Epithelial cell of proximal tubule (primary cell): ENCODE measurements at regions not wholly inside any gene's neighbourhood (a gene's known extent, or its start where the extent isn't known, plus 50 kb on each side); places are given as distances from the start of the nearest gene placed in this dataset.

Experiments
- DNase-seq: peaks from one replicate; pipeline ENCODE4 v3.0.0-alpha.2; 2011; ENCODE audit warnings: low read depth
- H3K4me3 ChIP-seq: 2 replicates; pipeline ENCODE4 v1.5.1; 2011; ENCODE audit warnings: low read depth, mild to moderate bottlenecking, low read length
- TF ChIP-seq, protein P1 (sequence below): conservative IDR thresholded peaks from 2 replicates; pipeline ENCODE4 v1.5.1; 2012; ENCODE audit warnings: low read depth, mild to moderate bottlenecking, low read length

DNA sequence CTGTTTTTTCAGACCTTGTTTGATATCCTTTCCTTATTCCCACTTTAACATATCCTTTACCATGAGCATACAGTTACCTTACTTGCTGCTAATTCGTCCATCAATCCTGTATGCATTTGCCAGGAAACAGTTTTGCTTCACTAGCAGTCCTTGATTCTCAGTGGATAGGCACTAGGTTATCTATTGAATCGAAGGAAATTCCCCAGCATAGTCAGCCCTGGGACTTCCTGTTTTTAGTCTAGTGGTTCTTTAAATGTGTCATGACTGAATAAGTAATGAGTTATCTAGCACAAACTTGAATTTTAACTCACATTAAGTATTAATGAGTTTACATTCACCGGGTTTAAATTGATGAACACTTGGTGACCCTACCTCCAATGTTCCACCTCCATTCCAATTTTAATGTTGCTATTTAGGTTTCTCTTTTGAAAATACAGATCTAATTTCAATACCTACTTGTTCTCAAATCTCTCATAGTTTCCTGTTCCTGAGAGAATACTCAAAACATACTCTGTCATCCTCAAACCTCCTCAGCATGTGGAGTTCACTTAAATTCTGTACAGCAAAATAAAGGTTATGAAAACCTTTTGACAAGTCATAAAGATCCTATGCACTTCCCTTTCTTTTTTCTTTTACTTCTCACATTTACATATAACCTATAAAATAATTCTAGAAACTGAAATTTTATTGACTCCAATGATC is 1375.1 kb upstream of the TENM4 start:
- TF ChIP-seq, protein P1, sequence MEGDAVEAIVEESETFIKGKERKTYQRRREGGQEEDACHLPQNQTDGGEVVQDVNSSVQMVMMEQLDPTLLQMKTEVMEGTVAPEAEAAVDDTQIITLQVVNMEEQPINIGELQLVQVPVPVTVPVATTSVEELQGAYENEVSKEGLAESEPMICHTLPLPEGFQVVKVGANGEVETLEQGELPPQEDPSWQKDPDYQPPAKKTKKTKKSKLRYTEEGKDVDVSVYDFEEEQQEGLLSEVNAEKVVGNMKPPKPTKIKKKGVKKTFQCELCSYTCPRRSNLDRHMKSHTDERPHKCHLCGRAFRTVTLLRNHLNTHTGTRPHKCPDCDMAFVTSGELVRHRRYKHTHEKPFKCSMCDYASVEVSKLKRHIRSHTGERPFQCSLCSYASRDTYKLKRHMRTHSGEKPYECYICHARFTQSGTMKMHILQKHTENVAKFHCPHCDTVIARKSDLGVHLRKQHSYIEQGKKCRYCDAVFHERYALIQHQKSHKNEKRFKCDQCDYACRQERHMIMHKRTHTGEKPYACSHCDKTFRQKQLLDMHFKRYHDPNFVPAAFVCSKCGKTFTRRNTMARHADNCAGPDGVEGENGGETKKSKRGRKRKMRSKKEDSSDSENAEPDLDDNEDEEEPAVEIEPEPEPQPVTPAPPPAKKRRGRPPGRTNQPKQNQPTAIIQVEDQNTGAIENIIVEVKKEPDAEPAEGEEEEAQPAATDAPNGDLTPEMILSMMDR = no peak
- DNase-seq = peak; percentile 87
- peak overlapping the region; percentile 7 for H3K4me3 ChIP-seq

DNA sequence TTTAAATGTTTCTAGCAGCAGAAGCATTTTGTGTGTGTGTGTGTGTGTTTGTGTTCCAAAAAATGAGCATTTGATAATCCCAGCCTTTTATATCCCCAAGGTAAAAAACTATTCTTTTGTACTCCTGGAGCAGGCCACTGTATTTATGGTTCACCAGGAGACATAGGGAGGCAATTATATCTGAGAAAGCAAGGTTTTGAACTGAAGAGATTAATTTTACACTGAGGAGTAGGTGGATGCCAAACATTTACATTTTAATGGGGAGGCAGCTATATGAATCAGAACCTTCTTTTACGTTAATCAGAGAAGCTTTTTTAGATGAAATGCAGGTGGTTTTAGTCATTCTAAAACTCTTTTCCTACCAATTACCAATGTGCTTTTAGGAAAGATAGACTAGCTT is 1374.0 kb upstream of the TENM4 start:
- H3K4me3 ChIP-seq = no peak overlapping the region
- DNase-seq = no peak
- TF ChIP-seq, protein P1 = no peak

DNA sequence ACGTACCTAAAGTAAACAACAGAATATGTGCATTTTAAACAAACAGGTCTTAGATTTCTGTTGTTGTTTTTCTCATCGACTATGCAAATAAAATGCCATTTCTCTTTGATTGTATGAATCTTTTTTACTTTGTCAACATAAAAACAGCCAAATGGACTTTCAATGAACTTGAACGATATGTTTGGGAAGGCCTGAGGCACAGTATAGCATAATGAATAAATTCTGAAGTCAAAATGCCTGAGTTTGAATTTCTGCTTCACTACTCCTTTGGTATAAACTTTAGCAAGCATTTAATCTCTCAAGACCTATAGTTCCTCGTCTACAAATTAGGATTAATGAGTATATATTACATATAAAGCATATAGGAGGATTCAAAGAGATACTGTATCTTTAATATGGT is 1369.9 kb upstream of the TENM4 start:
- no peak overlapping the region for H3K4me3 ChIP-seq
- TF ChIP-seq, protein P1 = no peak
- no peak for DNase-seq

DNA sequence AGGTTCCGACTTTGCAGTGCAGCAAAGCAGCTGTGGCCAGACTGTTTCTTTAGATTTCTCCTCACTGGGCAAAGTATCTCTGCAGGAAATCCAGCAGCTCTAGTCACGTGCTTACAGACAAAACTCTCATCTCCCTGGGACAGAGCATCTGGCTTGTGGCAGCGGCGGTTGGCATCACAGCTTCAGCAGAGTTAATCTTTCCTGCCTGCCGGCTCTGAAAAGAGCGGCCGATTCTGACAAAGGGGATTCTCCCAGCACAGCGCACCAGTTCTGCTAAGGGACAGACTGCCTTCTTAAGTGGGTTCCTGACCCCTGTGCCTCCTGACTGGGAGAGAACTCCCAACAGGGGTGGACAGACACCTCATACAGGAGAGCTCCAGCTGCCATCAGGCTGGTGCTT is 1357.3 kb upstream of the TENM4 start:
- no peak for DNase-seq
- H3K4me3 ChIP-seq = no peak overlapping the region
- TF ChIP-seq, protein P1 = no peak

DNA sequence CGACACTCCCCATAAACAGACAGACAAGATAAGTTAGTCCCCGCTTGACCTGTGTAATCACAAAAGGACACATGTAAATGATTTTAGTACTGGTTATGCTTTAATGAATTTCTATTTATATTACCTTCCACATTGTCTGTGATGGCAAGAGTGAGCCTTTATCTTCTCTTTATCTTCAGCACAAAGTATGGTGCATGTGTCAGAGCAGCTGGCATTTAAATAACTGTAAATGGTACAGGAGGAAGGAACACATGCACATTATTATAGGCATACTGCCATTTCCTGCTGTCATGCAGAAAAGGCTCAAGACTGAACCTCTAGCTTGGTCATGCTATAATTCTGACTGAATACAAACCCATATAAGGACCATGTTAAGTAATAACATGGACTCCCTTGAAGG is 1342.7 kb upstream of the TENM4 start:
- H3K4me3 ChIP-seq = no peak overlapping the region
- TF ChIP-seq, protein P1 = no peak
- DNase-seq = no peak

DNA sequence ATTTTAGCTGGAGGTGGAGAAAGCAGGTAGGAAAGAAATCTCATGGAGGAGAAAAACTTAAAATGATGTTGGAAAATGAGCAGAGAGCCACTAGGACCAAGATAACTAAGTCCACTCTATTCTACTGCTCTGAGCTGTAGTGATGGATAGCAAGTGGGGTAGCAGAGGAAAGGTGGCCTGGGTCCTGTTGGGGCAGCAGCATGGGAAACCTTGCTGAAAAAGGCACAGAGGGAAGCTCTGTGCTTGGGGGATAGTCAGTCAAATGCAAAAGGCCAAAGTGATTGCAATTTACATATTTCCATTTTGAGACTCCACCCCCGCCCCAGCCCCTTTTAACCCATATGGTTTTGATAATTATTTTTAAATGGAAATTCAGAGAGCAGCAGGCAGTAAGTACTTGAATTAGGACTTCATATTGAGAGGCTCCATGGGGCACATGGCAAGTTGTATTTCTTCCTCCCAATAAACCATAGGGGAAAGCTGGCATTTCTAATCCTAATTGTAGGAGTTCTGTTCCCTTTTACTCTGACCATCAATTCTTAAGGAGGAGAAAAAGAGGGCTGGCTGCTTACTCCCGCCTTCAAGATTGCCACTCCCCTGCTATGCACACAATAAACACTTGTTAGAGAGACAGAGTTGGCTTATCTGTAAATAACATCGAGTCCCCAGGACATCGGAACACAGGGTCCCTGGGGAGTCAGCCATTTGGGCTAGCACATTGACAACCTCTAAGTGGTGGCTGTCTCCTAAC is 1341.5 kb upstream of the TENM4 start:
- DNase-seq = no peak
- H3K4me3 ChIP-seq = no peak overlapping the region
- TF ChIP-seq, protein P1 = no peak
